NT2/D1 (cell line): ENCODE measurements at regions not wholly inside any gene's neighbourhood (a gene's known extent, or its start where the extent isn't known, plus 50 kb on each side); places are given as distances from the start of the nearest gene placed in this dataset.

ENCODE experiments used
- DNase-seq: peaks from one replicate; pipeline ENCODE4 v3.0.0-alpha.2; 2011; ENCODE audit warnings: low read depth, low spot score
- H3K27me3 ChIP-seq: 2 replicates; pipeline ENCODE4 v1.6.0; 2011; ENCODE audit warnings: mild to moderate bottlenecking; ENCODE audit not compliant: insufficient read length, insufficient read depth
- H3K36me3 ChIP-seq: 2 replicates; pipeline ENCODE4 v1.6.1; 2011; ENCODE audit warnings: mild to moderate bottlenecking, low read length, mixed read lengths; ENCODE audit not compliant: insufficient read depth, insufficient read length
- H3K4me1 ChIP-seq: 2 replicates; pipeline ENCODE4 v1.5.1; 2011; ENCODE audit not compliant: insufficient read depth, insufficient read length
- H3K4me3 ChIP-seq: 2 replicates; pipeline ENCODE4 v1.5.1; 2011; ENCODE audit warnings: low read depth; ENCODE audit not compliant: insufficient read length
- H3K9ac ChIP-seq: 2 replicates; pipeline ENCODE4 v1.6.0; 2011; ENCODE audit warnings: low read depth; ENCODE audit not compliant: insufficient read length
- H3K9me3 ChIP-seq: 2 replicates; pipeline ENCODE4 v1.5.1; 2011; ENCODE audit warnings: mild to moderate bottlenecking, low read length; ENCODE audit not compliant: insufficient read depth
- SUZ12 ChIP-seq: IDR thresholded peaks from 2 replicates; pipeline ENCODE4 v1.6.1; 2011; ENCODE audit not compliant: insufficient read length, insufficient read depth; ENCODE audit errors: extremely low read depth
- YY1 ChIP-seq: IDR thresholded peaks from 2 replicates; pipeline ENCODE4 v1.6.1; 2011; ENCODE audit not compliant: insufficient read length, insufficient read depth
- ZNF274 ChIP-seq: IDR thresholded peaks from 2 replicates; pipeline ENCODE4 v1.6.1; 2011; ENCODE audit warnings: mild to moderate bottlenecking, low read depth, low read length

DNA sequence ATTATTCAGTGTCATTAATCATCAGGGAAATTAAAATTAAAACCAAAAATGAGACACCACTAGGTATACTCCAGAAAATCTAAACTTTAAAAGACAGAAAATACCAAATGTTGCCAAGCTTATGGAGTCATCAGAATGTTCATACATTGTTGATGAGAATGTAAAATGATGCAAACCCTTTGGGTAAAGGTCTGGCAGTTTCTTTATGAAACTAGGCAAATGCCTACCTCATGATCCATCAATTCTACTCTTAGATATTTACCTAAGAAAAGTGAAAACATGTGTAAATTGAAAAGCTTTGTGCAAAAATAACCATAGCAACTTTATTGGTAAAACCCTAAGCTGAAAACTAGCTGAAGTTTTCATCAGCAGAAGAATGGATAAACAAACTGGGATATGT, 329.5 kb upstream of the MEOX2 start:
- DNase-seq = no peak
- no peak for TF ChIP-seq YY1
- TF ChIP-seq SUZ12 = no peak
- no peak for TF ChIP-seq ZNF274
- H3K4me1 ChIP-seq = no peaks in the 10 kb centered on the region
- no peak overlapping the region for H3K4me3 ChIP-seq
- no peaks in the 10 kb centered on the region for H3K9me3 ChIP-seq
- no peaks in the 10 kb centered on the region for H3K27me3 ChIP-seq
- H3K9ac ChIP-seq = no peak overlapping the region
- H3K36me3 ChIP-seq = no peaks in the 10 kb centered on the region

DNA sequence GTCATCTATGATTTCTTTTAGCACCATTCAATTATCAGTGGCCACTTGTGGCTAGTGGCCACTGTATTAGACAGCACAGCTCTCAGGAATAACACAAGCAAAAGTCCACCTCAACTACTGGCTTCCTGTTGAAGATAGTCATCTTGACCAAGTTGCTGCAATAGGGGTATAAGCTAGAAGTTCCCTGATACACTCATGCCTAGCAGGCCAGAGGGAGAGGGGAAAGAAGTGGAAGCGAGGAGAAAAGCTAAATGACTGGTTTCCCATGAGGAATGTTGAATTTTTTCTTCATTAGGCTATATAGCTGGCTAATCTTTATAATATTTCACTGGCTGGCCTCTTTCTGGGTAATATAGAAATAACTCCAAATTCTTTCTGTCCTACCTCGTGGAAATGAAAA, 327.5 kb upstream of the MEOX2 start:
- no peak for DNase-seq
- H3K4me3 ChIP-seq = no peak overlapping the region
- no peaks in the 10 kb centered on the region for H3K36me3 ChIP-seq
- H3K9ac ChIP-seq = no peak overlapping the region
- no peaks in the 10 kb centered on the region for H3K4me1 ChIP-seq
- H3K9me3 ChIP-seq = no peaks in the 10 kb centered on the region
- TF ChIP-seq YY1 = no peak
- no peak for TF ChIP-seq SUZ12
- no peak for TF ChIP-seq ZNF274
- H3K27me3 ChIP-seq = no peaks in the 10 kb centered on the region

DNA sequence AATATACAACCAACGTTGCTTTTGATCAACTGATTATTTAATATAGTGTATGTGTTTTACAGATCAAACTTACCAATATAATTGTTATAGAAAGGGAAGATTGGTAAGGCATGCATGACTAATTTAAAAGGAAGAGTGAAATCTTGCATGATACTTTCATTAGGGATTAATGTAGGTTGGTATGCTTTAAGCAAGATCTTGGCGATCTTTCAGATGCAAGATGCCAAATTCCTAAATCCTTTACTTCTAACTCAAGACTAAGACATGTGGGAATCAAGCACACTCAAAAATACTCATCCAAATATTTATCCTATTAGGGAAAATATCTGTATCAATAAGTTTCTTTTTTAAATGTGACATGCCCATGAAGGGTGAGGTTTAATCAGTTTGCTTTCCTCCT, 321.4 kb upstream of the MEOX2 start:
- no peaks in the 10 kb centered on the region for H3K4me1 ChIP-seq

DNA sequence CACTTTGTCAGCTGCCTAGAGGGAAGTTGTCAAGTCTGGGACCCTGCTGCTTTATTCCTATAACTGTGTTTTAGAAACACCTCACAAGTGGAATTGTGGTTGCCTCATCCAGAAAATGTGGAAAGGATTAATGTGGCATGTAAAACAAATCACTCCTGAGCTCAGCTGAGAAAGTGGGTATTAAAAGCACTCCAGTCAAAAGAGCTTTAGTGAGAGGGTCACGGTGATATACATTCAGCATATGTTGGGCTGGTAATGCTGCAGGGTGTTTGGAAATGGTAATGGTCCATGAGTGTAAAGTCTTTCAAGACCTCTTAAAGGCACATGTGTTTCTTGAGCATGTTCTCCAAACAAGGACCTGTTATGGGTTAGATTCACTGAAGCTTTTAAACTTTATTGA, 318.2 kb upstream of the MEOX2 start:
- H3K9ac ChIP-seq = no peak overlapping the region
- no peaks in the 10 kb centered on the region for H3K4me1 ChIP-seq
- no peak for TF ChIP-seq ZNF274
- no peak for TF ChIP-seq SUZ12
- no peak for TF ChIP-seq YY1
- no peaks in the 10 kb centered on the region for H3K36me3 ChIP-seq
- no peak for DNase-seq
- no peaks in the 10 kb centered on the region for H3K27me3 ChIP-seq
- H3K4me3 ChIP-seq = no peak overlapping the region
- H3K9me3 ChIP-seq = no peaks in the 10 kb centered on the region

More for the DNA sequence above, 321.4 kb upstream of the MEOX2 start:
- Histone ChIP-seq H3K9me3 (no peaks in the 10 kb centered on the region), H3K4me3 (no peak overlapping the region), H3K9ac (no peak overlapping the region), H3K36me3 (no peaks in the 10 kb centered on the region), H3K27me3 (no peaks in the 10 kb centered on the region)
- TF ChIP-seq SUZ12 = no peak
- no peak for TF ChIP-seq YY1
- TF ChIP-seq ZNF274 = no peak
- DNase-seq = no peak

DNA sequence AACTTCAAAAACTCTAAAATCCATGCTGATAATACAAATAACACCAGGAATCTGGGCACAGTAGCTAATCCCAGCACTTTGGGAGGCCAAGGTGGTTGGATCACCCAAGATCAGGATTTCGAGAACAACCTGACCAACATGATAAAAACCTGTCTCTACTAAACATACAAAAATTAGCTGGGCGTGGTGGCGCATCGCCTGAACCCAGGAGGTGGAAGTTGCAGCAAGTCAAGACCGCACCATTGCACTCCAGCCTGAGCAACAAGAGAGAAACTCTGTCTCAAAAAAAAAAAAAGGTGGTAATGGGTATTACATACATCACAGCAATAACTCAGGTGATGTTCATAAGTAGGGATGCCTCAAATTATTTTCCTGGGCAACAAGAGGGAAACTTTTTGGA, 315.0 kb upstream of the MEOX2 start:
- DNase-seq = no peak
- H3K4me3 ChIP-seq = no peak overlapping the region
- no peaks in the 10 kb centered on the region for H3K27me3 ChIP-seq
- no peaks in the 10 kb centered on the region for H3K9me3 ChIP-seq
- TF ChIP-seq YY1 (no peak), ZNF274 (no peak), SUZ12 (no peak)
- H3K36me3 ChIP-seq = no peaks in the 10 kb centered on the region
- H3K4me1 ChIP-seq = no peaks in the 10 kb centered on the region
- H3K9ac ChIP-seq = no peak overlapping the region

DNA sequence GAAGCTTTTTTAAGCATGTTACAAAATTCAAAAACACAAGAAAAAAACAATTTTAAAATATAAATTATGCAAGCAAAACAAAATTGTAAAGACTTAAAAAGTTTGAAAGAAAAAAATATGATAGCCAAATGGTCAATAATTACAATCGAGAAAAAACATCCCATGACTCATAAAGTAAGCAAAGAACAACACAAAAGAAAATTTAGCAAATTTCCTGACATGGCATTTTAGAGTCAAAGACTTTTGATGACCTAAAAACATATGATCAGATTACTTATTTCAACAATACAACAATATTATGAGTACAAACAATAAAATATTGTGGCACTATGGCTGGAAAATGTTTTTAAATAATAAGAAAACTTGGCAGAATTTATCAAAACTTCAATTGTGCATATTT, 312.1 kb upstream of the MEOX2 start:
- no peaks in the 10 kb centered on the region for H3K27me3 ChIP-seq
- H3K4me1 ChIP-seq = no peaks in the 10 kb centered on the region
- no peak for DNase-seq
- H3K9ac ChIP-seq = no peak overlapping the region
- TF ChIP-seq ZNF274 = no peak
- H3K36me3 ChIP-seq = no peaks in the 10 kb centered on the region
- no peak overlapping the region for H3K4me3 ChIP-seq
- H3K9me3 ChIP-seq = no peaks in the 10 kb centered on the region

DNA sequence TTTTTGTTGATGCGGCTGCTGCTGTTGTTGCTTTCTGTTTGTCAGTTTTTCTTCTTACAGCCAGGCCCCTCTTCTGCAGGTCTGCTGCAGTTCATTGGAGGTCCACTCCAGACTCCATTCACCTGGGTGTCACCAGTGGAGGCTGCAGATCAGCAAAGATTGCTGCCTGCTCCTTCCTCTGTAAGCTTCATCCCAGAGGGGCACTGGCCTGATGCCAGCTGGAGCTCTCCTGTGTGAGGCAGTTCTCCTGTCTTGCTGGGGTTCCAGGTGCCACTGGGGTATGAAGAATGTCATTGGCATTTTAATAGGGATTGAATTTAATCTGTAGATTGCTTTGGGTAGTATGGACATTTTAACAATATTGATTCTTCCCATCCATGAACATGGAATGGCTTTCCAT, 308.5 kb upstream of the MEOX2 start:
- no peak overlapping the region for H3K9ac ChIP-seq

DNA sequence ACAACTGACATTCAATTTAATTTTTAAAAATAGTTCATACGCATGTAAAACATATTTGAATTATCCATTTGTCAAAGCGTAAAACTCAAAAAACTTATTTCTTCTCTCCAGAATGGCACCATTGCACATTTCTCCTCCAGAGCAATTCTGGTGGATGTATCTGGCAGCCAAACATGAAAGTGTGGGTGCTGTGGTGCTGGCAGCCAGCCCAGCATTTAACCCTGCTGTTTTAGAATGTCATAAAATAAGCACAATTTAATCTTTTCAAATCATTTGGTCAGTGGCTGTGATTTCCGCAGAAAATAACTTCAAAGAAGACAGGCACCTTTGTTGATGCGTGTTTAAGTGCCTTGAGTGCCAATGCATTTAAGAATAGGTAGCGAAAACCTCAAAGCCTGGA, 302.7 kb upstream of the MEOX2 start:
- no peak for TF ChIP-seq YY1
- no peak for TF ChIP-seq ZNF274
- TF ChIP-seq SUZ12 = no peak
- Histone ChIP-seq H3K4me1 (no peaks in the 10 kb centered on the region), H3K27me3 (no peaks in the 10 kb centered on the region), H3K36me3 (no peaks in the 10 kb centered on the region), H3K4me3 (no peak overlapping the region), H3K9me3 (no peaks in the 10 kb centered on the region), H3K9ac (no peak overlapping the region)
- DNase-seq = no peak

More for the DNA sequence above, 308.5 kb upstream of the MEOX2 start:
- no peaks in the 10 kb centered on the region for H3K36me3 ChIP-seq
- no peak for DNase-seq
- H3K27me3 ChIP-seq = no peaks in the 10 kb centered on the region
- TF ChIP-seq YY1 = no peak
- TF ChIP-seq SUZ12 = no peak
- TF ChIP-seq ZNF274 = no peak
- H3K4me1 ChIP-seq = no peaks in the 10 kb centered on the region
- no peaks in the 10 kb centered on the region for H3K9me3 ChIP-seq
- H3K4me3 ChIP-seq = no peak overlapping the region
